Osteoblast (primary cell): ENCODE measurements at regions not wholly inside any gene's neighbourhood (a gene's known extent, or its start where the extent isn't known, plus 50 kb on each side); places are given as distances from the start of the nearest gene placed in this dataset.

Experiments used
- DNase-seq: peaks from one replicate; pipeline ENCODE4 v3.0.0; 2011; ENCODE audit warnings: low spot score, mixed read lengths; ENCODE audit not compliant: insufficient read length; ENCODE audit errors: missing footprints
- H2AFZ ChIP-seq: 2 replicates; pipeline ENCODE4 v1.6.0; 2011; ENCODE audit warnings: mild to moderate bottlenecking, low read length
- H3K27ac ChIP-seq: 2 replicates; pipeline ENCODE4 v1.5.1; 2011; ENCODE audit warnings: mild to moderate bottlenecking, low read depth, low read length, moderate library complexity
- H3K27me3 ChIP-seq: 2 replicates; pipeline ENCODE4 v1.6.0; 2012; ENCODE audit warnings: mild to moderate bottlenecking, control low read depth, inconsistent platforms, low read length, moderate library complexity; ENCODE audit not compliant: insufficient read depth
- H3K36me3 ChIP-seq: 2 replicates; pipeline ENCODE4 v1.5.1; 2011; ENCODE audit warnings: mild to moderate bottlenecking, low read length, control low read depth, moderate library complexity; ENCODE audit not compliant: insufficient read depth
- H3K4me1 ChIP-seq: 2 replicates; pipeline ENCODE4 v1.5.1; 2011; ENCODE audit warnings: mild to moderate bottlenecking, low read length, control low read depth, moderate library complexity; ENCODE audit not compliant: insufficient read depth
- H3K4me2 ChIP-seq: 2 replicates; pipeline ENCODE4 v1.6.0; 2011; ENCODE audit warnings: mild to moderate bottlenecking, low read length; ENCODE audit not compliant: insufficient read depth
- H3K4me3 ChIP-seq: fragments of 200-600 bp; sonication (generic); 3 replicates; pipeline ENCODE4 v1.5.1; 2012; ENCODE audit warnings: mild to moderate bottlenecking, low read length, inconsistent platforms; ENCODE audit not compliant: insufficient read depth
- H3K79me2 ChIP-seq: 2 replicates; pipeline ENCODE4 v1.6.0; 2012; ENCODE audit warnings: mild to moderate bottlenecking, low read length, control low read depth, inconsistent platforms; ENCODE audit not compliant: insufficient read depth
- H3K9me3 ChIP-seq: 2 replicates; pipeline ENCODE4 v1.5.1; 2011; ENCODE audit warnings: low read depth, low read length, control low read depth
- H4K20me1 ChIP-seq: 2 replicates; pipeline ENCODE4 v1.6.0; 2012; ENCODE audit warnings: mild to moderate bottlenecking, low read length, control low read depth; ENCODE audit not compliant: insufficient read depth
- CTCF ChIP-seq: IDR thresholded peaks from 2 replicates; pipeline ENCODE4 v1.5.1; 2011; ENCODE audit warnings: mild to moderate bottlenecking, low read depth, low read length, moderate library complexity; ENCODE audit errors: extremely low read depth

GRCh38 chr13:84749126-84749525, 866.9 kb upstream of the SLITRK1 start:
- Histone ChIP-seq H4K20me1 (no peaks in the 10 kb centered on the region), H3K4me2 (no peak overlapping the region), H3K27me3 (no peaks in the 10 kb centered on the region), H2AFZ (no peak overlapping the region), H3K79me2 (no peaks in the 10 kb centered on the region), H3K9me3 (no peaks in the 10 kb centered on the region), H3K4me3 (no peak overlapping the region), H3K27ac (no peak overlapping the region), H3K36me3 (no peaks in the 10 kb centered on the region), H3K4me1 (no peaks in the 10 kb centered on the region)
- no peak for TF ChIP-seq CTCF
- DNase-seq = no peak

- no peaks in the 10 kb centered on the region for H3K9me3 ChIP-seq
- no peak overlapping the region for H3K27ac ChIP-seq
- no peak for TF ChIP-seq CTCF
- no peak overlapping the region for H2AFZ ChIP-seq
- H4K20me1 ChIP-seq = no peaks in the 10 kb centered on the region
- no peak overlapping the region for H3K4me3 ChIP-seq
- H3K36me3 ChIP-seq = no peaks in the 10 kb centered on the region
- no peaks in the 10 kb centered on the region for H3K27me3 ChIP-seq
- H3K4me2 ChIP-seq = no peak overlapping the region
- DNase-seq = no peak
- H3K4me1 ChIP-seq = no peaks in the 10 kb centered on the region
- H3K79me2 ChIP-seq = no peaks in the 10 kb centered on the region
Measured at GRCh38 chr13:84745051-84745551, 862.8 kb upstream of the SLITRK1 start.

- H3K27ac ChIP-seq = no peak overlapping the region
- no peaks in the 10 kb centered on the region for H3K36me3 ChIP-seq
- no peaks in the 10 kb centered on the region for H3K4me1 ChIP-seq
- no peaks in the 10 kb centered on the region for H3K27me3 ChIP-seq
- no peak overlapping the region for H3K4me3 ChIP-seq
- no peak overlapping the region for H2AFZ ChIP-seq
- H3K79me2 ChIP-seq = no peaks in the 10 kb centered on the region
- TF ChIP-seq CTCF = no peak
- no peak for DNase-seq
- H3K9me3 ChIP-seq = no peaks in the 10 kb centered on the region
- H4K20me1 ChIP-seq = no peaks in the 10 kb centered on the region
- H3K4me2 ChIP-seq = no peak overlapping the region
Measured at GRCh38 chr13:84744203-84744602, 861.9 kb upstream of the SLITRK1 start.

- no peaks in the 10 kb centered on the region for H3K79me2 ChIP-seq
- no peaks in the 10 kb centered on the region for H3K4me1 ChIP-seq
- no peak overlapping the region for H2AFZ ChIP-seq
- no peak overlapping the region for H3K4me2 ChIP-seq
- no peak overlapping the region for H3K4me3 ChIP-seq
- H3K27ac ChIP-seq = no peak overlapping the region
- H3K36me3 ChIP-seq = no peaks in the 10 kb centered on the region
- DNase-seq = no peak
- H4K20me1 ChIP-seq = no peaks in the 10 kb centered on the region
- no peak for TF ChIP-seq CTCF
- no peaks in the 10 kb centered on the region for H3K9me3 ChIP-seq
- no peaks in the 10 kb centered on the region for H3K27me3 ChIP-seq
Measured at GRCh38 chr13:84741253-84741652, 859.0 kb upstream of the SLITRK1 start.
